Calu3 (cell line): ENCODE measurements at regions not wholly inside any gene's neighbourhood (a gene's known extent, or its start where the extent isn't known, plus 50 kb on each side); places are given as distances from the start of the nearest gene placed in this dataset.
A peak's percentile ranks its signal among the peaks of the same experiment; 100 is the strongest.
"Not testable (repeated sequence)": the region's sequence is repeated elsewhere in the genome, so short reads cannot be mapped to it uniquely, and the experiment has no call there.

Experiments used
- BruUV-seq: library from RNA; stranded (reverse); fragments of 400-500 nt; replicated peaks from 2 replicates; lab custom pipeline; 2021; lab: Mats Ljungman, UMichigan
- CTCF ChIA-PET: fragments of 300-600 bp; sonication (Branson Sonifier 250); formaldehyde crosslinking; loops from one replicate; lab custom pipeline; 2022; ENCODE audit warnings: antibody characterized with exemption; lab: Charles Lee
- DNase-seq: peaks from one replicate; pipeline ENCODE4 v3.0.0; 2022
- H3K27ac Mint-ChIP-seq: one replicate; pipeline ENCODE4 v1.8.0; 2022; ENCODE audit warnings: mixed read lengths; ENCODE audit not compliant: unreplicated experiment
- H3K27me3 Mint-ChIP-seq: one replicate; pipeline ENCODE4 v1.8.0; 2022; ENCODE audit warnings: mixed read lengths; ENCODE audit not compliant: unreplicated experiment
- H3K36me3 Mint-ChIP-seq: one replicate; pipeline ENCODE4 v1.8.0; 2022; ENCODE audit warnings: mild to moderate bottlenecking, moderate library complexity, mixed read lengths; ENCODE audit not compliant: insufficient read depth, unreplicated experiment
- H3K4me1 Mint-ChIP-seq: one replicate; pipeline ENCODE4 v1.8.0; 2022; ENCODE audit warnings: mild to moderate bottlenecking, low read depth, mixed read lengths; ENCODE audit not compliant: unreplicated experiment
- H3K4me3 Mint-ChIP-seq: one replicate; pipeline ENCODE4 v1.8.0; 2022; ENCODE audit warnings: mild to moderate bottlenecking, low read depth, moderate library complexity, mixed read lengths; ENCODE audit not compliant: unreplicated experiment
- H3K9me3 Mint-ChIP-seq: one replicate; pipeline ENCODE4 v1.8.0; 2022; ENCODE audit warnings: low read depth, mixed read lengths; ENCODE audit not compliant: unreplicated experiment
- CTCF ChIP-seq: fragments of 200-600 bp; IDR thresholded peaks from one replicate; pipeline ENCODE4 v1.8.0; 2022; ENCODE audit warnings: antibody characterized with exemption; ENCODE audit not compliant: unreplicated experiment
- intact Hi-C: fragments of 100-400 bp; cut with micrococcal nuclease; formaldehyde crosslinking; loops from one replicate; pipeline ENCODE4 v1.10.0; 2022; ENCODE audit not compliant: unreplicated experiment

- H3K36me3 Mint-ChIP-seq, result no peaks in the 10 kb centered on the region
- no peak for DNase-seq
- H3K4me1 Mint-ChIP-seq, result peaks cover 17% of the 10 kb centered on the region
- no peaks in the 10 kb centered on the region for H3K27me3 Mint-ChIP-seq
- H3K27ac Mint-ChIP-seq, result no peak overlapping the region
- H3K9me3 Mint-ChIP-seq, result no peaks in the 10 kb centered on the region
- intact Hi-C loops, result no loop called here
- no peak overlapping the region for H3K4me3 Mint-ChIP-seq
- CTCF ChIA-PET, result no interaction called here
- BruUV-seq, result no TSS peak
- no peak for TF ChIP-seq CTCF
These were observed 356.1 kb downstream of the TMEM167A start for GRCh38 chr5:82721087-82721410.

DNA sequence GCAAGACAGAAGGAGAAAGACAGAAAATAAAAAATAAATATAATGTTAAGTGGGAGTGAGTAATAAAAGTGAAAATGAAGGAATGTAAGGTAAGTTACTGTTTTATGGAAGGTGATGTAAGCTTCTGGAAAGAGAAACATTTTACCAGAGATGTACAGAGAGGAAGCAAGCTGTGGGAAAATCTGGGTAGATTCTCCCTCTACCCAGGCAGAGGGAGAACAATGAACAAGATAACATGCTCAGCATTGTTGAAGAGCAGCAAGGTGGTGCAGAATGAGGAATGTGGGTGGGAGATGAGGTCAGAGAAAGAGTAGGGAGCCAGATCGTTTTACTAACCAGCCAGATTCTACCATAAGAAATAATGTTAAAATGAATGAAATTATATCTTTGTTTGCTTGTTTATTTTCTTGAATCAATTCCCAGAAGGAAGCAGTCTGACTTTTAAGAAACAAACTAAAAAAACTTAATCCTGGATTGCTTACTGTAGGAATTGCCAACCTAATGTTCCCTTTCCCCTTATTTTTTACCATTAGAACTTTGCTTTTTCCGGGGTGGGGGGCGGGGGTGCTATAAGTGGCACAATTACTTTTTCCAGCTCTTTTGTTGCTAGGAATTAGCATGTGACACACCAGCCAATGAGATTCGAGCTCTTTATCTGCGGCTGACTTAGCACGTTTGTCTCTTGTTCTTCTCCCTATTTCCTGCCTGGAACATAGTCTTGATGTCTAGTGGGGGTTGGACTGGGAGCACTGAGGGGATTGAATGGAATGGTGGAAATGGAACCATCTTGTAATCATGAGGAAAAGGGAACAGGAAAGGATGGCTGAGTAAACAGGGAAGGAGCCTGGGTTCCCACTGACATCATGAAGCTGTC, 356.7 kb downstream of the TMEM167A start:
- no peaks in the 10 kb centered on the region for H3K27me3 Mint-ChIP-seq
- CTCF ChIA-PET, result interaction anchor here (0.7 kb wide), 1 partner anchor 886 kb away, joined by 3 read pairs; no protein-coding TSS in a partner anchor
- no peak overlapping the region for H3K4me3 Mint-ChIP-seq
- BruUV-seq, result no TSS peak
- H3K36me3 Mint-ChIP-seq, result no peaks in the 10 kb centered on the region
- DNase-seq, result no peak
- no peak for TF ChIP-seq CTCF
- H3K4me1 Mint-ChIP-seq, result peaks cover 17% of the 10 kb centered on the region
- no peaks in the 10 kb centered on the region for H3K9me3 Mint-ChIP-seq
- intact Hi-C loops, result no loop called here
- peak overlapping the region; percentile 20 for H3K27ac Mint-ChIP-seq

GRCh38 chr5:82719368-82719767, 357.8 kb downstream of the TMEM167A start:
- H3K27me3 Mint-ChIP-seq, result no peaks in the 10 kb centered on the region

GRCh38 chr5:82717738-82718137, 359.5 kb downstream of the TMEM167A start:
- H3K4me1 Mint-ChIP-seq, result peaks cover 17% of the 10 kb centered on the region
- no TSS peak for BruUV-seq
- CTCF ChIA-PET, result no interaction called here
- H3K36me3 Mint-ChIP-seq, result no peaks in the 10 kb centered on the region
- H3K27ac Mint-ChIP-seq, result no peak overlapping the region
- no peak overlapping the region for H3K4me3 Mint-ChIP-seq
- DNase-seq, result no peak
- H3K27me3 Mint-ChIP-seq, result no peaks in the 10 kb centered on the region
- intact Hi-C loops, result no loop called here
- no peak for TF ChIP-seq CTCF
- H3K9me3 Mint-ChIP-seq, result peaks cover 4% of the 10 kb centered on the region

More at GRCh38 chr5:82719368-82719767, 357.8 kb downstream of the TMEM167A start:
- Mint-ChIP-seq H3K4me1 (peaks cover 17% of the 10 kb centered on the region), H3K9me3 (no peaks in the 10 kb centered on the region), H3K27ac (peak overlapping the region; percentile 30), H3K36me3 (no peaks in the 10 kb centered on the region), H3K4me3 (no peak overlapping the region)
- no peak for DNase-seq
- CTCF ChIA-PET, result no interaction called here
- no TSS peak for BruUV-seq
- no peak for TF ChIP-seq CTCF
- intact Hi-C loops, result no loop called here

DNA sequence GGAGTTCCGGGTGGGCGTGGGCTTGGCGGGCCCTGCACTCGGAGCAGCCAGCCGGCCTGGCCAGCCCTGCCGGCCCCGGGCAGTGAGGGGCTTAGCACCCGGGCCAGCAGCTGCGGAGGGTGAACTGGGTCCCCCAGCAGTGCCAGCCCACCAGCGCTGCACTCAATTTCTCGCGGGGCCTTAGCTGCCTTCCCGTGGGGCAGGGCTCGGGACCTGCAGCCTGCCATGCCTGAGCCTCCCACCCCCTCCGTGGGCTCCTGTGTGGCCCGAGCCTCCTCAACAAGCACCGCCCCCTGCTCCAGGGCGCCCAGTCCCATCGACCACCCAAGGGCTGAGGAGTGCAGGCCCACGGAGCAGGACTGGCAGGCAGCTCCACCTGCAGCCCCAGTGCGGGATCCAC, 362.5 kb downstream of the TMEM167A start:
- H3K4me1 Mint-ChIP-seq, BruUV-seq, intact Hi-C loops, CTCF ChIA-PET, H3K27me3 Mint-ChIP-seq, H3K4me3 Mint-ChIP-seq, H3K27ac Mint-ChIP-seq, H3K36me3 Mint-ChIP-seq, DNase-seq, H3K9me3 Mint-ChIP-seq: not testable (repeated sequence)
